ENCODE measurements at regions not wholly inside any gene's neighbourhood (a gene's known extent, or its start where the extent isn't known, plus 50 kb on each side); places are given as distances from the start of the nearest gene placed in this dataset.

- Mint-ChIP-seq H3K27ac (no peak overlapping the region), H3K27me3 (ENCODE audit: low read depth, poor library complexity) (peaks cover 7% of the 10 kb centered on the region), H3K4me1 (peaks cover 5% of the 10 kb centered on the region), H3K4me3 (no peak overlapping the region), H3K36me3 (ENCODE audit: low read depth) (no peaks in the 10 kb centered on the region), H3K9me3 (no peaks in the 10 kb centered on the region)
- TF ChIP-seq, protein P1, sequence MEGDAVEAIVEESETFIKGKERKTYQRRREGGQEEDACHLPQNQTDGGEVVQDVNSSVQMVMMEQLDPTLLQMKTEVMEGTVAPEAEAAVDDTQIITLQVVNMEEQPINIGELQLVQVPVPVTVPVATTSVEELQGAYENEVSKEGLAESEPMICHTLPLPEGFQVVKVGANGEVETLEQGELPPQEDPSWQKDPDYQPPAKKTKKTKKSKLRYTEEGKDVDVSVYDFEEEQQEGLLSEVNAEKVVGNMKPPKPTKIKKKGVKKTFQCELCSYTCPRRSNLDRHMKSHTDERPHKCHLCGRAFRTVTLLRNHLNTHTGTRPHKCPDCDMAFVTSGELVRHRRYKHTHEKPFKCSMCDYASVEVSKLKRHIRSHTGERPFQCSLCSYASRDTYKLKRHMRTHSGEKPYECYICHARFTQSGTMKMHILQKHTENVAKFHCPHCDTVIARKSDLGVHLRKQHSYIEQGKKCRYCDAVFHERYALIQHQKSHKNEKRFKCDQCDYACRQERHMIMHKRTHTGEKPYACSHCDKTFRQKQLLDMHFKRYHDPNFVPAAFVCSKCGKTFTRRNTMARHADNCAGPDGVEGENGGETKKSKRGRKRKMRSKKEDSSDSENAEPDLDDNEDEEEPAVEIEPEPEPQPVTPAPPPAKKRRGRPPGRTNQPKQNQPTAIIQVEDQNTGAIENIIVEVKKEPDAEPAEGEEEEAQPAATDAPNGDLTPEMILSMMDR (IDR thresholded peaks at IDR 0.05) = no peak
- DNase-seq = no peak
Observed at GRCh38 chr10:128468462-128468861, 342.2 kb upstream of the MKI67 start.

DNA sequence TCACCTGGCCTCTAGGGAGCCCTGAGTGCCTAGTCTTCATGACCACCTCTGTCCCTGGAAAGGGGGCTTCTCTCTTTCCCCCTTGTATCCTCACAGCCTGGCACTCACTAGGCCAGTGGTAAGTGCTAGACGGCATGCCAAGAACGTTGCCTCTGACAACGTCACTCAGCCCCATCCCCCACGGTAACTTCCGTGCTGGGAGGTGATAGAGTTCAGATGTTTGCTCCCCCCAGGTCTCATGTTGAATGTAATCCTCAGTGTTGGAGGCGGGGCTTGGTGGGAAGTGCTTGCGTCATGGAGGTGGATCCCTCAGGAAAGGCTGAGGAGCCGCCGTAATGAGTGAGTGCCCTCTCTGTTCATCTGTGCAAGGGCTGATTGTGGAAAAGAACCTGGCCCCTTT lies 343.3 kb upstream of the MKI67 start:
- H3K36me3 Mint-ChIP-seq (ENCODE audit: low read depth) = no peaks in the 10 kb centered on the region
- H3K4me3 Mint-ChIP-seq = no peak overlapping the region
- H3K27me3 Mint-ChIP-seq (ENCODE audit: low read depth, poor library complexity) = peaks cover 3% of the 10 kb centered on the region
- H3K4me1 Mint-ChIP-seq = peaks cover 5% of the 10 kb centered on the region
- no peaks in the 10 kb centered on the region for H3K9me3 Mint-ChIP-seq
- TF ChIP-seq, protein P1 (IDR thresholded peaks at IDR 0.05) = no peak
- DNase-seq = no peak
- no peak overlapping the region for H3K27ac Mint-ChIP-seq

GRCh38 chr10:128470321-128470965 lies 344.2 kb upstream of the MKI67 start:
- Mint-ChIP-seq H3K4me3 (no peak overlapping the region), H3K9me3 (no peaks in the 10 kb centered on the region), H3K27ac (no peak overlapping the region), H3K27me3 (ENCODE audit: low read depth, poor library complexity) (no peaks in the 10 kb centered on the region), H3K4me1 (peaks cover 5% of the 10 kb centered on the region), H3K36me3 (ENCODE audit: low read depth) (no peaks in the 10 kb centered on the region)
- no peak for DNase-seq
- TF ChIP-seq, protein P1 (IDR thresholded peaks at IDR 0.05) = no peak

- H3K9me3 Mint-ChIP-seq = no peaks in the 10 kb centered on the region
- H3K4me3 Mint-ChIP-seq = no peak overlapping the region
- no peak overlapping the region for H3K27ac Mint-ChIP-seq
- H3K27me3 Mint-ChIP-seq (ENCODE audit: low read depth, poor library complexity) = no peaks in the 10 kb centered on the region
- peaks cover 5% of the 10 kb centered on the region for H3K4me1 Mint-ChIP-seq
- no peak for DNase-seq
- TF ChIP-seq, protein P1 (IDR thresholded peaks at IDR 0.05) = no peak
- no peaks in the 10 kb centered on the region for H3K36me3 Mint-ChIP-seq (ENCODE audit: low read depth)
Observed at GRCh38 chr10:128471151-128471550, 344.9 kb upstream of the MKI67 start.

DNA sequence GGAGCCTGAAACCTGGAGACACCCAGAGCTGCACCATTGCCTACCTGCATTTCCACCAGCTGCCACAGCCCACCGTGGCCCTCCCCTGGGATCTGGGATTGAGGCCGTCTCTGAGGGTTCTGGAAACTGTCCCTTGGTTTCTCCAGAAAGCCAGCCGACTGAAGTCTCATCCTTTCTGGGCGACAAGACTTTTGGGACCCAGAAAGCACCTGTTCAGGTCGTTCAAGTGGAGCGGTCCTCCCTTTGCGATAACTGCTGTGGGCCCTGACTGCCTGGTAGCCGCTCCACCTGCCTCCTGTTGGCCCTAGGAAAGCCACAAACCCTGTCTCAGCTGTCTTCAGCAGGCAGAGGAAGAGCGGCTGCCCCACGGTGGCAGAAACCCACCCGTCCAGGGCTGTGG lies 346.0 kb upstream of the MKI67 start:
- DNase-seq = no peak
- no peaks in the 10 kb centered on the region for H3K27me3 Mint-ChIP-seq (ENCODE audit: low read depth, poor library complexity)
- TF ChIP-seq, protein P1 (IDR thresholded peaks at IDR 0.05) = no peak
- H3K36me3 Mint-ChIP-seq (ENCODE audit: low read depth) = no peaks in the 10 kb centered on the region
- no peaks in the 10 kb centered on the region for H3K9me3 Mint-ChIP-seq
- H3K4me1 Mint-ChIP-seq = peaks cover 5% of the 10 kb centered on the region
- H3K4me3 Mint-ChIP-seq = no peak overlapping the region
- H3K27ac Mint-ChIP-seq = no peak overlapping the region

- no peak for DNase-seq
- Mint-ChIP-seq H3K4me3 (no peak overlapping the region), H3K4me1 (peaks cover 5% of the 10 kb centered on the region), H3K27ac (no peak overlapping the region), H3K9me3 (no peaks in the 10 kb centered on the region), H3K27me3 (ENCODE audit: low read depth, poor library complexity) (no peaks in the 10 kb centered on the region), H3K36me3 (ENCODE audit: low read depth) (no peaks in the 10 kb centered on the region)
- TF ChIP-seq, protein P1 (IDR thresholded peaks at IDR 0.05) = no peak
Observed at GRCh38 chr10:128473396-128473795, 347.2 kb upstream of the MKI67 start.
